Effector CD8-positive, alpha-beta T cell (primary cell): ENCODE measurements at regions not wholly inside any gene's neighbourhood (a gene's known extent, or its start where the extent isn't known, plus 50 kb on each side); places are given as distances from the start of the nearest gene placed in this dataset.

Source experiments
- DNase-seq: peaks from one replicate; lab custom pipeline; 2025; lab: John Stamatoyannopoulos, UW

- DNase-seq, result no peak
These were observed 225.9 kb upstream of the TMEM72 start for GRCh38 chr10:44685220-44685619.

GRCh38 chr10:44685747-44686146 is 225.4 kb upstream of the TMEM72 start:
- no peak for DNase-seq

GRCh38 chr10:44689368-44689767 is 221.8 kb upstream of the TMEM72 start:
- no peak for DNase-seq

DNA sequence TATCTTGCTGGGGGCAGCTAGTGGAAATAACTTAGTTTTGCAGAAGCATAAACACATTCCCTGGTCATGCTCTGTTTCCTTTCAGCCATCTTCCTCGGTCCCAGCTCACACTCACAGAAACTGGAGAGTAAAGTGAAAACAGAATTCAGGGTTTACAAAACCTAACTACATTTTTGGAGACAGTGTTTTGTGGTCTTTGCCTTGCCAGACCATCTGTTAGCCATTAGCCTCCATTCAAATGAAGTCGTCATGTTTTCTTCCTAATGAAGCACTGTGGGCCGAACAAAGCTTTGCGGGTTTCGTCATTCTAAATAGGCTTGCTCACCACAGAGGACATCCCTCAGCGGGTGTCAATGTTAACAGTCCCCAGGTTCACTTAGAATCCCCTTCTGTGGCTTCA is 214.6 kb upstream of the TMEM72 start:
- DNase-seq, result no peak

GRCh38 chr10:44697116-44697515 is 214.0 kb upstream of the TMEM72 start:
- DNase-seq, result no peak

GRCh38 chr10:44702531-44702930 is 208.6 kb upstream of the TMEM72 start:
- DNase-seq, result no peak

GRCh38 chr10:44703241-44704155 is 207.6 kb upstream of the TMEM72 start:
- DNase-seq, result no peak

DNA sequence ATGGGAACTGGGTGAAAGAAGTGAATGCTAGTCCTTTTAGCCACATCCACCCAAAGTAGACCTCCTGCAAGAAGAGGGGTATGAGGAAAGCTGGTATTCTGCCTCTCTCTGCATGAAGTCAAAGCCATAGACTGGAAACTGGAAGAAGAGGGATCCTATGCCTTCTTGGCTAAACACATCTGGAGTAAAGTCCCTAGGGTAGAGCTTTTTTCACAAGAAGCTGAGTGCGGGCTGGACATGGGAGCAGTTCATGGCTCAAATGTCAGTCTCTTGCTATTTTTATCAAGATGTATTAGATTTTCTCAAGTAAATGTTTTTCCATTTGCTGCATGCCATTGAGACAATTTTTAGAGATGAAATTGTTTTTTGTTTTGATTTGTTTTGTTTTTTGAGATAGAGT is 206.5 kb upstream of the TMEM72 start:
- DNase-seq, result no peak

DNA sequence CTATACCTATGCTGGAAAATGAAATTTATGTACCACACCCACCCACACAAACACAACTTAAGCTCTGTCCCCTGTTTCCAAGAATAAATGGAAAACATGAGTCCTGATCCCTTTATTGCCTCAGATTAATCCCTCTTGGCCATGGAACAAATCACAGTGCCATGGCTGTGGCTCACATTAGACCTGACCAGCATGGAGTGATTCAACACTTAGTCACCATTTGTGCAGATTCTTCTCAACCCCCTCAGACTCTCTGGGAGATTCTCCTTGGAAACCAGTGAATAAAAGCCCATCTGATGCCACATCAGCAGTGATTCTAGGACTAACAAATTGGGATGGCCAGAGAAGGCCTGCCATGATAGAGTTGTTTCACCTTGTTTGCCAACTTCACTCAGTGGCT is 204.4 kb upstream of the TMEM72 start:
- no peak for DNase-seq

- DNase-seq, result no peak
These were observed 197.8 kb upstream of the TMEM72 start for GRCh38 chr10:44713307-44713706.

DNA sequence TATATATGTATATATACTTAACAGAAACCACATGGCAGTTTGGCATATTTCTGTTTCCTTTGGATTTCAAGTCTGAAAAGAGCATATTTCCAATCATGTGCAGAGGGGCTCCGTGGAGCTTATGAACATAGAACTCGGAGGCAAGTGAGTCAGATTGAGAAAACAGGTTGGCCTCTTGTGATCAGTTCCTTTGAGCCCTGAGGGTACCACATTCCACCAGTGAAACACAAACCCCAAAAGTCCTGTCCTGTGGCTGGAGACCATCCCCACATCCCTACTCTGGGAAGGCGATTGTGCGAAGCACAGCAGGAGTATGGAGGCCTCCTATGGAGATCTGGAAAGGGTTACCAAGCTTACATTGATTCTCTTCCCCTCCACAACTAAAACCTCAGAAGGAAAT is 196.7 kb upstream of the TMEM72 start:
- DNase-seq, result no peak

- no peak for DNase-seq
These were observed 196.0 kb upstream of the TMEM72 start for GRCh38 chr10:44715136-44715535.

GRCh38 chr10:44716470-44717015 is 194.6 kb upstream of the TMEM72 start:
- no peak for DNase-seq

- DNase-seq, result no peak
These were observed 188.1 kb upstream of the TMEM72 start for GRCh38 chr10:44723082-44723481.

- no peak for DNase-seq
These were observed 187.4 kb upstream of the TMEM72 start for GRCh38 chr10:44723619-44724325.

- DNase-seq, result no peak
These were observed 186.5 kb upstream of the TMEM72 start for GRCh38 chr10:44724415-44725174.

GRCh38 chr10:44725404-44725803 is 185.7 kb upstream of the TMEM72 start:
- no peak for DNase-seq

GRCh38 chr10:44731283-44731682 is 179.9 kb upstream of the TMEM72 start:
- DNase-seq, result no peak

- DNase-seq, result no peak
These were observed 177.3 kb upstream of the TMEM72 start for GRCh38 chr10:44733501-44734488.

- DNase-seq, result no peak
These were observed 168.9 kb upstream of the TMEM72 start for GRCh38 chr10:44742248-44742647.

GRCh38 chr10:44743535-44743934 is 167.6 kb upstream of the TMEM72 start:
- no peak for DNase-seq
